Activated gamma-delta T cell (primary cell): ENCODE measurements at regions not wholly inside any gene's neighbourhood (a gene's known extent, or its start where the extent isn't known, plus 50 kb on each side); places are given as distances from the start of the nearest gene placed in this dataset.
"Not testable (repeated sequence)": the region's sequence is repeated elsewhere in the genome, so short reads cannot be mapped to it uniquely, and the experiment has no call there.

ENCODE experiments used
- DNase-seq: peaks from one replicate; lab custom pipeline; 2025; lab: John Stamatoyannopoulos, UW

DNA sequence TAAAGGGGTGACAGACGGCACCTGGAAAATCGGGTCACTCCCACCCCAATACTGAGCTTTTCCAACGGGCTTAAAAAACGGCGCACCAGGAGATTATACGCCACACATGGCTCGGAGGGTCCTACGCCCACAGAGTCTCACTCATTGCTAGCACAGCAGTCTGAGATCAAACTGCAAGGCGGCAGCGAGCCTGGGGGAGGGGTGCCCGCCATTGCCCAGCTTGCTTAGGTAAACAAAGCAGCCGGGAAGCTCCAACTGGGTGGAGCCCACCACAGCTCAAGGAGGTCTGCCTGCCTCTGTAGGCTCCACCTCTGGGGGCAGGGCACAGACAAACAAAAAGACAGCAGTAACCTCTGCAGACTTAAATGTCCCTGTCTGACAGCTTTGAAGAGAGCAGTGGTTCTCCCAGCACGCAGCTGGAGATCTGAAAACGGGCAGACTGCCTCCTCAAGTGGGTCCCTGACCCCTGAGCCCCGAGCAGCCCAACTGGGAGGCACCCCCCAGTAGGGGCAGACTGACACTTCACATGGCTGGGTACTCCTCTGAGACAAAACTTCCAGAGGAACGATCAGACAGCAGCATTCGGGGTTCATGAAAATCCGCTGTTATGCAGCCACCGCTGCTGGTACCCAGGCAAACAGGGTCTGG lies 162.8 kb upstream of the GJE1 start:
- DNase-seq = not testable (repeated sequence)

DNA sequence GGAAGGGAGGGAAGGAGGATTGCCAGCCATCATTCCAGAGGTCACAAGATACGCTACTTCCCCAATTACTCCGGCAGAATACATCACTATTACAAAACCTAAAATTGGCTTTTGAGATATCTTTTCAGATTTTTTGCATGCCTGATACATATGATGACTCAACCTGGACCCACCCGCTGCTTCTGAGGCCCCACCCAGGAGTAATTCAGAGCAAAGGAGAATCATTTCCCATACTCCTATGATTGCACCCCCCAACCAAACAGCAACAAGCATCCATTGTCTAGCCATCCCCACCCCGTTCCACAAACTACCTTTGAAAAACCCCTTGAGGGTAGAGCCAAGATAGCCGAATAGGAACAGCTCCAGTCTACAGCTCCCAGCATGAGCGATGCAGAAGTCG lies 163.5 kb upstream of the GJE1 start:
- DNase-seq = no peak

DNA sequence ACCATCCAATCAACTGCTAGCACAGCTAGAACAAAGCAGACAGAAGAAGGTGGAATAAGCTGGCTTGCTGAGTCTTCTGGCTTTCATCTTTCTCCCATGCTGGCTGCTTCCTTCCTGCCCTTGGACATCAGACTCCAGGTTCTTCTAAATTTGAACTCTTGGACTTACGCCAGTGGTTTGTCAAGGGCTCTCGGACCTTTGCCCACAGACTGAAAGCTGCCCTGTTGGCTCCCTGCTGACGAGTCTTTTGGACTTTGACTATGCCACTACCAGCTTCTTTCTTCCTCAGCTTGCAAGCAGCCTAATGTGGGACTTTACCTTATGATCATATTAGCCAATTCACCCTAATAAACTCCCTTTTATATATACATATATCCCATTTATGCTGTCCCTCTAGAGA lies 164.1 kb upstream of the GJE1 start:
- DNase-seq = no peak

DNA sequence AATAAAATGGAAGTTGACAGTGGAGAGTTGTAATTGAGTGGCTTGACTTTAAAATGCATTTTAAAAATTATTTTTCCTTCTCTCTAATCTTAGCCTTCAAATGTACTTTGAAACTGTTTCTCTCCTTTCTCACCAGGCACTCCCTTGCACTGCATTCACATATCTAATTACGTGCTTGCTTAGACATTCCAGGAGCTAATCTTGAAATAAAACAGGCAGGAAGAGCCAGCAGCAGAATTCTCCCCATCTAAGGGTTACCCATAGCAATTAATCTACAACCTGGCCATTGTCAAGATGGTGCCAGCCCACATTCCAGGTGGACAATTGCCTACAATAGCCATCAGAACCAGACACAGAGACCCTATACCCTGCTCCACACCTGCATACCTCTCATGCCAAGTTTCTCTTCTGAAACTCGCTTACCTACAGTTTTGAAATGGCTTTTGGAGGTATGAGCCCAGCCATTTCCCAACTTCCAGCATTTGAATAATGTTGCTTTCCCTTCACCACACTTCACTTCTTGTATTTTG lies 167.6 kb upstream of the GJE1 start:
- no peak for DNase-seq

DNA sequence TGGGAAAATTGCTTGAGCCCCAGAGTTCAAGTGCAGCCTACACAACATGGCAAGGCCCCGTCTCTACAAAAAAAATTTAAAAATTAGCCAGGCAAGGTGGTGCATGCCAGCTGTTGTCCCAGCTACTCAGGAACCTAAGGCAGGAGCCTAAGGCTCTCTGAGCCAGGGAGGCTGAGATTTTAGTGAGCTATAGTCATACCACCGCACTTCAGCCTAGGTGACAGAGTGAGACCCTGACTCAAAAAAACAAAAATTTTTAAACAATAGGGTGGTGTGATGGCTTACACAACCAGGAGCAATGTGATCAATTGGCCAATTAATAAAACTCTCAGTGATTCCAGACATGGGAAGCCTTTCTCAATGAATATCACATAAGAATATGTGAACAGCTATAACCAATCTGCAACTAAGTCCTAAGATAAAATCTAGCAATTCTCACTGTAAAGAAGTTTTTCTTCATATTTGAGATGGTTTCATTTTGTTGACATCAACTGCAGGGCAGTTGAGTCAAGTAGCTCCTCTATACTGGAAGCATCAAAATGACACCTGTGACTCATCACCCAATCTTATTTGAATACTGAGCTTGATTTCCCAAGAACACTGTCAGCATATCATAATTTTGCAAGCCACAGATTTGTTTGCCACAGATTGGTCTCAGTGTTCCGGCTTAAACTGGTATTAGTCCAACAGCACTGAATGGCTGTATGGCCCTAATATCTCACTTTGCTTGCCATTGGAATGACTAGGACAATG lies 169.0 kb upstream of the GJE1 start:
- DNase-seq = no peak

DNA sequence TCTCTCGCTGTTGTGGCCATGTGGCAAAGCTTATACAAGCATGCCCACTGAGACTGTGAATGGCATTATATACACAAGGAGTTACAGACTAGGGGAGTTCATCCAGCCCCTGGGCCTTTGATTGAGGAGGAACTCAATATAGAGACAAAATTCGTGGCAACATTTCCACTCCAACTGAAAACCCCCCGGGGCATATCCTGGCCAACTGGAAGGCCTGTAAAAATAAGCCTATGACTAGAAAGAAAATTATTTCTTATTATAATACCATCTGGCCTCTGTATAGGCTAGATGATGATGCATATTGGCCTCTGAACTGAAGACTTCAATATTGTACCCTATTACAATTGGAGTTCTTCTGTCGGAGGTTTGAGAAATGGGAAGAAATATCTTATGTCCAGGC lies 175.5 kb upstream of the GJE1 start:
- DNase-seq = no peak

DNA sequence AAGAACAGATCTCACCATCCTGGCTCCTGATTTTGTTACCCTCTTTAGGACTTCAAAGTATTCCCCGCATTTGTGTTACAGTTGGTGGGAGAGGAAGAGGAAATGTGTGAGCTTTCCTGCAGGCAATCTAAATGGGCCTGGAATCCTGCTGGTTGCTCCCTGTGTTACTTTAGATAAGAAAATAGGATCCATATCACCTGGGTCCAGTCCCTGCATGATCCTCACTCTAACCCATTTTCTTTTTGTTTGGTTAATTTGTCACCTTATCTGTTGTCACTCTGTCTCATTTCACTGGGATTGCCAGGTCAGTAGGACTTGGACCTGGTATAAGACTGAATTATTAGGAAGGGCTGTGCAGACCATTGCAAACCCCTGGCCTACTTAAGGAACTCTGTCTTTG lies 175.9 kb upstream of the GJE1 start:
- DNase-seq = no peak

DNA sequence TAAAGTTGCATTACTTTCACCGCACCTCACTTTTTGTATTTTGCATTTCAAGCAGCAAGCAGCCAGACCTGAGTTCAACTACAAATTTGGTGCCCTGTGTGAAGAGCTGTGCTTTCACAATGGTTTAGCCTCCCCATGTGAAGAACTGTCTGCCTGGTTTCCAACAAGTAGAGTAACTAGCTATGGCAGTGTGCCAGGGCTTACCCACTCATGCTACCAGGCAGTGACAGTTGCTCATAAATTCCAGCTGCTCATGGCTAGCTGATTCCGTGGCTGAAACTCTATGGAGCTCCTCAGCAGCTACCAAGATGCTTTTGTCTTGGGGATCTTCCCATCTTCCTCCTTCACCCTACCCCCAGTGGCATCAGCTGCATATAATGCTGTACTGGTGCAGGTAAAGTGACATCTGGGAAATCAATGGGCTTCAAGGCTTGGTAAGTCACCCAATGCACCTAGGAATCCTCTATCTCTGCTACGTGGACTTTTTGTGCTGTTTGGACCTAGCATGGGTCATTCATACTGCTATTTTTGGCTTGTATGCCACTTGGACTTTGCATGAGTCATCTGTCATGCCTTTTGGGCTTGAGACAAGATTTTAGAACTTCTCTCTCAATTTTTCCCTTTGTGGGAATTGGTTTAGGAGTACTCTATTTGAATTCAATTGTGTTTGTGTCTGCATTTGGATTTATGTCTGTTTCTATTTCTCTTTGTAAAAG lies 176.5 kb upstream of the GJE1 start:
- DNase-seq = no peak

DNA sequence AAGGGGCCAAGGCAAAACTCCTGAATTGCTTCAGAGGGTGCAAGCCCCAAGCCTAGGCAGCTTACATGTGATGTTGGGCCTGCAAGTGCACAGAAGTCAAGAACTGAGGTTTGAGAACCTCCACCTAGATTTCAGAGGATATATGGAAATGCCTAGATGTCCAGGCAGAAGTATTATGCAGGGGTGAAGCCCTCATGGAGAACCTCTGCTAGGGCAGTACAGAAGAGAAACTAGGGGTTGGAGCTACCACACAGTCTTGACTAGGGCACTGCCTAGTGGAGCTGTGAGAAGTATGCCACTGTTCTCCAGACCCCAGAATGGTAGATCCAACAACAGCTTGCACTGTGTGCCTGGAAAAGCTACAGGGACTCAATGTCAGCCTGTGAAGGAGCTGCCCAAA lies 179.7 kb upstream of the GJE1 start:
- DNase-seq = no peak

DNA sequence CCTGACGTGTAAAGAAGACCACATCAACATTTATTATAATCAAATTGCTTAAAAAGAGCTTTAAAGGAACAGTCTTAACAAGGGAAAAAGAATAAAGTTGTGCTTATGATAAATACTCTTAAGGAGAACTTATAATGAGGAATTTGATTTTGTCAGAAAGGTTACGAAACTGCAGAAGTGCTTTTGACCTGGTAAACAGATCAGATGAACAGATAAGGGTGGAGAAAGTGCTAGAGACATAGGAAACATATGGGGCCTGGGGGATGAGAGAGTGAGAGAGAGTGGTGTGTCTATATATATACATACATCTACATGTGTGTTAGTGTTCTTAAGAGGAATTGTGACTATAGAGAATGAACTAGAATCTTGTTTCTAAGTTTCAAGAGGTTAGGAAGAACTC lies 186.2 kb upstream of the GJE1 start:
- DNase-seq = no peak

DNA sequence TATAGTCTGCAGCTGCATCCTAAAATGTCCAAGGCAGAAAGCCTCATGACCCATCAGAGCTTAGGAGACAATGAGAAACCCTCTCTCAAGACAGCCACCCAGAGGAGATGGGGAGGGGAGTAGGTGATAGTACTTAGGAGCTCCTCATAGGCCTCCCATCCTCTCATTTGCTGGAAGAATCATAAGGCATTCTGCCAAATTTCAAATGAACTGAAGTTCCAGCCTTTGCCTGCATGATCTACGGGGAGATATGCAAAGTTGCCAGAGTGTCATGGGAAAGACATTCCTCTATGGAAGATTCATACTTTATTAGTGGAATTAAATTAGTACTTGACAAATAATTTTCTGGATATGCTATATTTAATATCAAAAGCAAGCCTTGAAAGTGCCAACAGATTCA lies 194.1 kb upstream of the GJE1 start:
- no peak for DNase-seq

DNA sequence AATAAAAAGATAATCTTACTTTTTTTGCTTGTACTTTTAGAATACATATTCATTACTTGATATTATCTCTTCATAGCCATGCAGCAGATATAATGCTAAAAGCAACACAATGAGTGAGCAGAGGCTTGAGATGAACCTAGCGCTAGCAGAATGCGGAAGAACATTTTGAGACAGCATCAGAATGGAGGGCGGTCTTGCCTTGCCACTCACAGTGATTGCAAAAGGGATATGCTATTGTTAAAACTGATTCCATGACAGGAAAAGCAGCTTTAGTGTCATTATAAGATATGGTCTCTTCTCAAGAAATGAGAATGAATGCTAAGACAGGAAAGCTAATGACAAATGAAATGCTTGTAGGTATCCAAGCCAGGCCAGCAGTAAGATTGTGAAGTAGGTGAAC lies 200.0 kb upstream of the GJE1 start:
- DNase-seq = no peak

DNA sequence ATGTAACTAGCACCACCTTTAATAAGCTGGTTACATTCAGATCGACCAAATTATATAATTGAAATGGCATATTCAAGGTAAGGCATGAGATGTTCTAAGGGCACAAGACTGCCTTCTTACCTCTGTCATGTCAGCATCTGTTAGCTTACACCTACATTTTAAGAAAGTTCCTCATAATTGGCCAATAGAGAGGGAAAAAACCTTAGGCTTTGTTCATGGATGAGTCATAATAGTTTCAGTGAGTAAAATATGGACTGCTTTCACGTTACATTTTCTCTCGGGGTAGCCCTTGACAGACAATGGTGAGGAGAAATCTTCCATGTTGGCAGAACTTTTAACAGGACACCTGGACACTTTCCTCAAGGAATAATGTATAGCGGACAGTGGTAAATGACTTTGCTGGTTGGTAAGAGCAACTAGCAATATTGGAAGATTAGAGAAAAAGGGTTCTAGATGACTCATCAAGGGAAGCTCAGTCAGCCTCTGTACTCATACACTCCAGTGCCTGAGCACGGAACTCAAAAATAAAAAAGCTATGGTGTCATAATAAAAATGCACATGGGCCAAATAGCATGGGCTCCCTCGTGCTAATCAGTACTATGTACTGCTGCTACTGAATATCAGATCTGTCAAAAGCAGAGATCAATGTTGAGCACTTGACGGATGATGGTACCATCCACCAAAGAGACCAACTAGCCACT lies 206.4 kb upstream of the GJE1 start:
- not testable (repeated sequence) for DNase-seq

DNA sequence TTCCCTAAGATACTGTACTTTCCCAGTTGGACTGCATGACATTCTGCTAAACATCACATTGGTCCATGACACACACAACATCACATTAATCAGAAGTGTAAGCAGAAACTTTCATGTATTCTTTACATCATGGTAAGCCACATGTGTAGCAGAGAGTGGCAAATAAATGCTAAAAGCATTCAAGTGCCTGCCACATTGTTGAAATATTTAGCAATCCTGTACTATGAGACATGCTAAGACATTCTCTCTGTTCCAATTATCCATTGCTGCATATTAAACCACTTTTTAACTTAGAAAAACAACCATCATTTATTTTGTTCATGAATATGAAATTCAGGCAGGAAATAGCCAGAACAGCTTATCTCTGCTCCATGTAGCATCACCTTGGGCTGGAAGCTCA lies 207.7 kb upstream of the GJE1 start:
- DNase-seq = no peak

DNA sequence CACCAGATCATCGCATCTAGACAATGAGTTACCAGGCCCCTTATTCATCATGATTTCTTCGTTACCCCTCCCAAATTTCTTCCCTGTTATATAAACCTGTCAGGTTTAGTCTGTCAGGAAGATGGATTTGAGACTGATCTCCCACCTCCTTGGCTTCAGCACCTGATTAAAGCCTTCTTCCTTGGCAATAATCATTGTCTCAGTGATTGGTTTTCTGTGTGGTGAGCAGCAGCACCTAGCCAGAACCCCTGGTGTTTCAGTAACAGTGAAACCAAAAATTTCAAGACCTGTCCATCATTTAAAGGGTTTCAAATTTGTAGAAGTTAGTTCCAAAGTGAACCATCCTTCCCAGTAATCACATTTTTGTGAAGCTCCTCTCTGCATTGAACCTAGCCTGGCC lies 209.8 kb upstream of the GJE1 start:
- no peak for DNase-seq

DNA sequence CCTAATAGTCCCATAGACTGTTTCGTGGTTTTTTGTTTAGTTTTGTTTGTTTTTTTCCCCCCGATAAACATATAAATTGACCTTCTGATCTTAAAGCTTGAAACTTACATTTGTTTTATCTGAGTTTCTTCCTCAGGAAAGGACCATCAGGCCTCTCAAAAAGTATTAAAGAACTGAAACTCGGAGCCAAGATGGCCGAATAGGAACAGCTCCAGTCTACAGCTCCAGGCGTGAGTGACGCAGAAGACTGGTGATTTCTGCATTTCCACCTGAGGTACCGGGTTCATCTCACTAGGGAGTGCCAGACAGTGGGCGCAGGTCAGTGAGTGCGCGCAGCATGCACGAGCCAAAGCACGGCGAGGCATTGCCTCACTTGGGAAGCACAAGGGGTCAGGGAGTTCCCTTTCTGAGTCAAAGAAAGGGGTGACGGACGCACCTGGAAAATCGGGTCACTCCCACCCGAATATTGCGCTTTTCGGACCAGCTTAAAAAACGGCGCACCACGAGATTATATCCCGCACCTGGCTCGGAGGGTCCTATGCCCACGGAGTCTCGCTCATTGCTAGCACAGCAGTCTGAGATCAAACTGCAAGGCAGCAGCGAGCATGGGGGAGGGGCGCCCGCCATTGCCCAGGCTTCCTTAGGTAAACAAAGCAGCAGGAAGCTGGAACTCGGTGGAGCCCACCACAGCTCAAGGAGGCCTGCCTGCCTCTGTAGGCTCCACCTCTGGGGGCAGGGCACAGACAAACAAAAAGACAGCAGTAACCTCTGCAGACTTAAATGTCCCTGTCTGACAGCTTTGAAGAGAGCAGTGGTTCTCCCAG lies 215.8 kb upstream of the GJE1 start:
- peak; percentile 7 for DNase-seq

DNA sequence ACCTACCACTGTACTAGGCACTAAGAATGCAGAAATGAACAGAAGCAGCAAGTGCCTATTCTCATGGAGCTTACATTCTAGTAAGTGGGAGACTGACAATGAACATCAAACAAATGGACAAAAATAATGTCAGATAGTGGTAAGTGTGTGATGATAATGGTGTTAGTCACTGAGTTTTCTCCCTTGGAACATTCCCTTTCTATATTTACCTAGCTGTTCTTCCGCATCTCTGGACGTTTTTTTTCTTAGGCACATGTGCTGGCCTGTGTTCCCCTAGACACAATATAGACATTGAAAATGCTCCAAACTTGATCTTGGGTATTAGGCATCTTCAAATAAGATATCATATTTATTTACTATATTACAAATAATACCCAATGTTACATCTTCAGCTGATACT lies 218.1 kb upstream of the GJE1 start:
- no peak for DNase-seq

DNA sequence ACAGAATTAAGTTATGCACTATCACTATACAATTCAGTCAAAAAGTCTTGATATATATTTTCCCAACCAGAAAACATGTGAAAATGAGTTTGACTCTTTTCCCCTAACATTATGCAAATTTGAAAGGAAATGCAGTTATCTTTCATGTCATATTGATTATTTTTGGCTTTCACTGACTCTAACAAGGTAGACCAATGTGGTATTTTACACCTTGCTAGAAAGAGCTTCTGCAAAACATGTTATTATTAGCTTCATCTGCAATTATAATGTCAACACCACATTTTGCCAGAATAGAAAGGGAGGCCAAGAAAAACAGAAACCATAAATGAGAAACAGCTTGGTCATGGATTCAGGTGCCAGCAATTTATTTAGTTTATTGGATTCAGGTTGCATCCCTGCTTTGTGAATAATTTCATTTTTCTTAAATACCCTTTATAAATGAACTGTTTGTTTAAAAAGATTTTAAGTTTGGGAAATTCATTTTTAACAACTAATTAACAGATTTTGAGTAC lies 226.1 kb upstream of the GJE1 start:
- no peak for DNase-seq

DNA sequence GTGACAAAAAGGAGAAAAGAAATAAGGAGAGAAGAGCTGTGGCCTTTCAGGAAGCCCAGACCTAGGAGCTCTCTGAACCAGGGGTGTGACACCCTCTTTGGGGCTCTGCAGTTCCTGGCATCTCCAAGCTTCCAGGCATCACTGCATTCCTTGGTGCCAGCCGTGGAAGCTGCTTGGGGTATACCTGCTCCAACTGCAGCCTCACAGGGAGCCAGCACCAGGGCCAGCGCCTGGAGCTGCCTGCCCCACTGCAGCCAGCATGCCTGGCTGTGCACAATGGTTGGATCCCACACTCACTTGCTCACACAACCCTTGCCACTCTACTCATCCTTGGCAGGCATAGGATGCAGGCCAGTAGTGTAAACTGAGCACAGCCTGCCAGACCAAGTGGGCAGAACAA lies 242.1 kb upstream of the GJE1 start:
- DNase-seq = no peak

DNA sequence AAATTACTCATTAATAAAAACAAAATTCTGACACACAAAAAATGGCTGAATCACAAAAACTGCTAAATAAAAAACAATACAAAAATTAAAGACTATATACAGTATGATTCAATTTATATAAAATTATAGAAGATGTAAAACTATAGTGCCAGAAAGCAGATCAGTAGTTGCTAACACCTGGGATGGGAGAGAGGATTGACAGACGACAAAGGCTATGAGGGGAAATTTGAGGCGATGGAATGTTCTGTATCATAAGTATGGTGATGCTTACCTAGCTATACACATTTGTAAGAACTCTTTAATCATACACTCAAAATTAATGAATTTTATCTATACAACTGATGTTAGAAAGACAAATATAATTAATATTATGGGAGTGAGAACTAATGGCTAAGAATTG lies 247.9 kb upstream of the GJE1 start:
- no peak for DNase-seq

DNA sequence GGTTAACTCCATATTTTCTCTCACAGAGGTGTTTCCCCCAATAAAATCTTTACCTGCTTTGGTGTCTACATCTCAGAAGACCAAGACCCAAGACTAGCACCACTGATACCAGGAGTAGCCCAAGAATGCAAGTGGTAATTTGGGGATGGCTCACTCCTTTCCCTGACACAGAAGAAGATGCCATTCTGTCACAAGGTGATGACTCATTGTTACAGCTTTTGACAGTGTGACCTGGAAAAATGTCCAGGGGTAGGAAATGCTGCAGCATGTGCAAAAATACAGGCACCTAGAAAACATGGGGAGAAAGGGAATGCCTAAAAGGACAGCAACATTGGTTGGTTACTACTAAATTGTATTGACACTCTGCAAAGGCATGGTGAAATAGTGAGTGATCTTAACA lies 254.0 kb upstream of the GJE1 start:
- DNase-seq = no peak
